NOMO-1 (cell line): ENCODE measurements at regions not wholly inside any gene's neighbourhood (a gene's known extent, or its start where the extent isn't known, plus 50 kb on each side); places are given as distances from the start of the nearest gene placed in this dataset.
A peak's percentile ranks its signal among the peaks of the same experiment; 100 is the strongest.
"Not testable (repeated sequence)": the region's sequence is repeated elsewhere in the genome, so short reads cannot be mapped to it uniquely, and the experiment has no call there.

Experiments used
- DNase-seq, 2 experiments: peaks; one replicate each; lab custom pipeline; 2025; ENCODE audit not compliant: unreplicated experiment in 2 of 2; lab: John Stamatoyannopoulos, UW

DNA sequence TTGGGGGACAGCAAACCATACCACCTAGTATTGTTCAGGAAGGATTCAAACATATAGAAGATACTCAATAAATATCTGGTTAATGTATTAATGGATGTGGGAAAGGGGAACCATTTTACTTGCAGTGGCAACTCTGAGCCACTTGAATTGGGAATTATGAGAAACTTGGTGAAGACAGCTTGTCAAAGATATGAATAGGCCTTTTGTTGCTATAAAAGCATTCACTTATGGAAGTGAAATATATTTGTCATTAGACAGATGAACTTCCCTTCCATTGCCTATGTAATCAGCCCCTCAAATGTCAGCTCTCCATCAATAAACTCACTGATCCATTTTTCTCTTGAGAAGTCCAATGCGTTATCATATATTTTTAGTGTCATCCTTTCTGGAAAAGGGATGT, 56.1 kb downstream of the GPR85 start:
- no peak for DNase-seq

DNA sequence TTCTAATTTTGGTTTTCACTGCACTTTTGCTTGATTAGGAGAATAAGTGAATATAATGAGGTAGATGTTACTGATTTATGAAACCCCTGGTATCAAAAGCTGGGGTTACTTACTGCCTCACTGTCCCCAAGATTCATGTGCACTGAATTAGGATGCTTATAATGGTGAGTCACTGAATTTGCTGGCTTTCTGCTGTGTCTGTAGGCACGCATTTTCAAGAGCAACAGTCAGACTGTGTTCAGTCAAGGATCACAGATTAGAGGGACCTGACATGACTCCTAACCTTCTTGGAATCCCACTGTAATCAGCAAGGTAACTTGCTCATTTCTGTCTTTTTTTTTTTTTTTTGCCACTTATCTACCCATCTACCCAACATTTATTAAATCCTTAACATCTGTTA, 59.7 kb downstream of the GPR85 start:
- no peak for DNase-seq

DNA sequence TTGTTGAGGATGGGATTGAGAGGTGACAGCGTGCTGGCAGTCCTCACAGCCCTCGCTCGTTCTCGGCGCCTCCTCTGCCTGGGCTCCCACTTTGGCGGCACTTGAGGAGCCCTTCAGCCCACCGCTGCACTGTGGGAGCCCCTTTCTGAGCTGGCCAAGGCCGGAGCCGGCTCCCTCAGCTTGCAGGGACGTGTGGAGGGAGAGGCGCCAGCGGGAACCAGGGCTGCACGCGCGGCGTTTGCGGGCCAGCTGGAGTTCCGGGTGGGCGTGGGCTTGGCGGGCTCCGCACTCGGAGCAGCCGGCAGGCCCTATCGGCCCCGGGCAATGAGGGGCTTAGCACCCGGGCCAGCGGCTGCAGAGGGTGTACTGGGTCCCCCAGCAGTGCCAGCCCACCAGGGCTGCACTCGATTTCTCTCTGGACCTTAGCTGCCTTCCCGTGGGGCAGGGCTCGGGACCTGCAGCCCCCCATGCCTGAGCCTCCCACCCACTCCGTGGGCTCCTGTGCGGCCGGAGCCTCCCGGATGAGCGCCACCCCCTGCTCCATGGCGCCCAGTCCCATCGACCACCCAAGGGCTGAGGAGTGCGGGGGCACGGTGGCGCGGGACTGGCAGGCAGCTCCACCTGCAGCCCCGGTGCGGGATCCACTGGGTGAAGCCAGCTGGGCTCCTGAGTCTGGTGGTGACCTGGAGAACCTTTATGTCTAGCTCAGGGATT, 69.3 kb downstream of the GPR85 start:
- DNase-seq: not testable (repeated sequence)

DNA sequence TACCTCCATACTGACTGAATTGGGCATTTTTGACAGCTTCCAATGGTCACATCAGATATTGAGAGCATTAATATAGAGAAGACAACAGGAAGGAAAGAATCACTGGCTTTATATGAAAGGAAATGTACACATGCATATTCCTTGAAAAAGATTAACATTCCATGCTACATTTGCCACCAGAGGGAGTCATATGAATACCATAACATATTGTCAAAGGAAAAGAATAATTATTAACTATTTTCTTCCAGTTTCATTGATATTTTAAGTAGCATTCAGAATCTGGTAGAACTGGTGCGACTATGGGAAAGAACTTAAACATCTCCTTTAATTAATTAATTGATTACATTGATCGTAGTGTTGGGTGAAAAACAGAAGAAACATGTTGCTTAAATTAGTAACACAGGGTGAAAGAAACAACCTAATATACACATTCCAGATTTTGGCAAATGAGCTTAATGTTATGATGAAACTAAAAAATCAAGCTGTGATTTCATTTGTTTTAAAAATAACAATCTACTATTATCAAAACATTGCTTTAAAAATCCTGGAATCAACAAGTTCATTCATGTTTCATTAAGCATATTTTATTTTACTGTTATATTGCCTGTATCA, 71.5 kb downstream of the GPR85 start:
- no peak for DNase-seq

DNA sequence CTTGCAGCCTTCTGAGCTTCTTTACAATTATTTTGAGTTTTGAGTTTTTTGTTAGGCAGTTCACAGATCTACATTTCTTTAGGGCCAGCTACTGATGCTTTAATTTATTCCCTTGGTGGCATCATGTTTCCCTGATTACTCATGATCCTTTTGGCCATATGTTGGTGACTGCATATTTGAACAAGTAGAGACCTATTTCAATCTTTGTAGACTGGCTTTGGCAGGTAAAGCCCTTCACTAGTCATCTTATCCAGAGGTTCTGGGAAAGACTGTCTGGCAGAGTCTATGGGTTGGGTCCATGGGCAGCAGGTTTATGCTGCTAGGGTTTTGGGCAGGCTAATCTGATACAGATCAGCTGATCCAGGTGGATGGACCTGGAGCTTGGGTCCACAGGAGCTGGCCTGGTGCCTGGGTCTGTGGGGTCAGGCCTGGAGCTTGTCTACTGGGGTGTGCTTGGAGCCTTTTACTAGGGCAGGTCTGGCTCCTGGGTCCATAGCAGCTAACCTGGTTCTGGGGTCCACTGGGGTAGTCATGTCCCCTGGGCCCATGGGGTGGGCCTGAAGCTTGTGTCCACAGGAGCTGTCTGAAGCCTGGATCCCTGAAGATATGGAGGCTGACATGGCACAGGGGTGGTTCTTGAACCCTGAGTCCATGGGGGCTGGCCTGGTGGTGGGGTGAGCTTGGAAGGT, 72.7 kb downstream of the GPR85 start:
- DNase-seq: no peak

DNA sequence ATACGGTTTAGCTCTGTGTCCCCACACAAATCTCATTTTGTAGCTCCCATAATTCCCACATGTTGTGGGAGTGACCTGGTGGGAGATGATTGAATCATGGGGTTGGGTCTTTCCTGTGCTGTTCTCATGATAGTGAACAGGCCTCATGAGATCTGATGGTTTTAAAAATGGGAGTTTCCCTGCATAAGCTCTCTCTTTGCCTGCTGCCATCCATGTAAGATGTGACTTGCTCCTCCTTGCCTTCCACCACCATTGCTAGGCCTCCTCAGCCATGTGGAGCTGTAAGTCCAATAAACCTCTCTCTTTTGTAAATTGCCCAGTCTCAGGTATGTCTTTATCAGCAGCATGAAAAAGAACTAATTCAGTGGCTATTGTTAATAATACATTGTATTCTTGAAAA, 73.8 kb downstream of the GPR85 start:
- DNase-seq: not testable (repeated sequence)

DNA sequence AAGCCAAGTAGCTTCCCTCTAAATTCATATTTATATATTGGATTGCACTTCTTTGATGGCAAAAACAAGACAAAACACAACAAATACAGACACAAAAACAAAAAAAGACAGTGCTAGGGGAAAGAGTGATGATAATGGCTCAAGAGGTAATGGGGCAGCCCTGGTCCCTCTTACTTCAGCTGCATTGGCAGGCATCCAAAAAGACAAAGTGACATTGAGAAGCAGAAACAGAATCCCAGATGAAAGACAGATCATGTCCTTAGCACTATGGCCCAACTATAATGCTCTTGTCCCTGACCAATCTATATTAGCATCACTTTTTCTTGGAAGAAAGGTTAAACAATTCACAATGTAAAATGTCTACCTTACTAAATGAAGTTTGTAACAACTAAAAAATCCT, 76.2 kb downstream of the GPR85 start:
- no peak for DNase-seq

DNA sequence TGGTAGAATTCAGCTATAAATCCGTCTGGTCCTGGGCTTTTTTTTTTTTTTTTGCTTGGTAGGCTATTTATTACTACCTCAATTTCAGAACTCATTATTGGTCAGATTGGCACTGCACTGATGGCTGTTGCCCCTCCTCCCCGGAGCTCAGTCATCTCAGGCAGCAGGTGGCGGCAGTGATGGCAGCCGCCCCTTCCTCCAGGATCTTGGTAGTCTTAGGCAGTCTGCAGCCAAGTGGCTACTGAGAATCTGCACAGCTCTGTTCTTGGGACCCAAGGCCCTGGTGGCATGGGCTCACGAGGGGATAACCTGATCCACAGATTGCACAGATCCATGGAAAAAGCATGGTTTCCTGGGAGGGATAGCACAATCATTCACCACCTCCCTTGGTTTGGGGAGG, 77.9 kb downstream of the GPR85 start:
- no peak for DNase-seq

DNA sequence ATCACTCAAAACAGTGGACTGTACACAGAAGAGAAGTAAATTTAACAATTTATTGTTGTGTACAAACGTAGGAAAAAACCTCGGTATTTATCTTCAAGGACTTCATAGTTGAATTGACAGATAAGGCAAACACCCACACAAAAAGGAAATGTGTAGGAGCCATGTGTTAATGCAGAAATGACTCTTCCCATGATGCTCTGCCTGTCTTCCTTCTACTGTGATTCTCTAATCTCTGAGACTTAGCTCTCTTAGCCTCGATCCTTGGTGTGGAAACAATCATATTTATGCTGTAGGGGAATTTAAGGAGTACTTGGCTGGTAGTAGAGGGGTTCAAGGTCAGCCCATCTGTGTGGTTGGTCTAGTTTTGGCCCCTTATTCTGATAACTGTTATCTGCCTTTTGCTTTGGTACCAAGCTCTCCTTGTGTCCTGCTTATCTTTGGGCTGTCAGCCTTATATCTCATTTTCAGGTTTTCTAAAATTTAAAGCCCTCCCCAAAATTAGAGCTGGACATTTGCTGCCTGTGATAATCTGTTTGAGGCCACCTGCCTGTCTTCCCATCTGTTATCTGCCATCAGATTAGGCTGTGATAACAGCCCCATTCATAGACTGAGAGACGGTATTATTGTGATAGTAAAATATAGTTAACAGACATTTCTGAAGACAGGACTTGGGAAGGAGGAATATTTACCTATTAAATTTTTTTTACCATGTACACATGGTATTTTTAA, 81.7 kb downstream of the GPR85 start:
- no peak for DNase-seq

DNA sequence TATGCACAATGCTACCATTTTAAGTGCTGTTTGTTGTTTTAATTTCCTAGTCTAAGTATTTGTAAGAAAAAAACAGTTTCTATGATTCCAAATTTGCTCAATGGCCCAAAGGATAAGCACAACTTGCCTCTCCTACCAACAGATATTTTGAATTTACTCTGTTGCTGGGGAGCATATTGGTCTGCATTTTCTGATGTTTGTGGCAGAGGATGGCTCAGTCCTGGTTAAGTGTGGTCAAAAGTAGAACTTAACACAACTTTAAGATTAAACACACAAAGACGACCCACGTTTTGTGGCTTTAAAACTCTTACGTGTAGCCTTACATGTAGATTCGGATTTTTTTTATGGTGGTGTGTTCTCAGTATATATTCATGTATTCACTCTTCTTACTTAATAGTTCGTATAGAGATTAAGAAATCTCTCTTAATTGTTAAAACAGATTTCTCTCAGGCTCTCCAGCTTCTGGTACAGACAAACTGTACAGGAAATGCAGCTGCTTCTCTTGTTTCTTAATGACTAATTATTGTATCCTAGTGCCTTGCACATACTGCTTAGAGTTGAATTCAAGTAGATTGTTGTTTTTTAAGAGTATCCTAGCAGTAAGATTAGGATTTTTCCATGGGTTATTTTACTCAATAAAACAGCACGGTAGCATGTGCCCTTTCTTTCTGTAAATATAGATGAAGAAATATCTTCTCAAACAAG, 86.2 kb downstream of the GPR85 start:
- DNase-seq: no peak

DNA sequence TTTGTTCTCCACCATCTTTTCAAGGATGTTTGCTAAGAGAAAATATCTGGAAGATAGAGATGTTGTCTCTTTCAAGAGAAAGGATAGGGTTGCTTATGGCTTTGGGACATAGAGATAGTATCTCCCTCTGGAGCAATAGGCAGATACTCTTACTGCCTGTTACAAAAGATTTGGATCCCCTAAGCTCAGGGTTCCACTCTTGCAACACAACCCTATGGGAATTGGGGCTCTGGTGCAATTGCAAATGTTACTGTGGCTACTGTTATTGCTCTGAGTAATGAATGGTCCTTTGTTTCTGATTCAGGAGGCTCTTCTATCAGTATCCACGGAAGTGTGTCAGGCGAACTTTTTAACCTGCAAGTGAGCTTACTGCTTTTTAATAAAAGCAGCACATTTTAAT, 88.8 kb downstream of the GPR85 start:
- DNase-seq: no peak

DNA sequence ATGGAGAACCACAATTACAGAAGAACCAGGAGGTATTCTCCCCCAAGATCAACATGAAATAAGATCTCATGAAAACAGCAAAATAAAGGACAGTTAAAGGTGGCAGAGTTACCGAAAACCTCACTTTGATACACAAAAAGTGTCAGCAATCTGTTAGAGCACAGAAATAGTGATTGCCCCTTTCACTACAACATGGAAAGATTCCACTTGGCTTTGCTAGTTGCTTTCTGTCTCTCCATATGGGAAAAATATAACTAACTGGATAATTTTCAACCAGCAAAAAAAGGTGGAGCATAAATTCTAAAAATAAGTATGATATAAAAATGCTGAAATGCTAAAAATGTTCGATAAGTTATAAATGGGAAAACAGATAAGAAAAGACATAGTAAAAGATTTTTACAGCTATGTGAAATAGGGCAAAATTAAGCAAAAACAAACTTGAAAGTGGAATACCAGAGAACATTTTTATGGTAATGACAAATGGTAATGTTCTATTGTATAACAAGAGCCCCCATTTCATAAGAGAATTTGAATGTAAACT, 90.2 kb downstream of the GPR85 start:
- DNase-seq: no peak

DNA sequence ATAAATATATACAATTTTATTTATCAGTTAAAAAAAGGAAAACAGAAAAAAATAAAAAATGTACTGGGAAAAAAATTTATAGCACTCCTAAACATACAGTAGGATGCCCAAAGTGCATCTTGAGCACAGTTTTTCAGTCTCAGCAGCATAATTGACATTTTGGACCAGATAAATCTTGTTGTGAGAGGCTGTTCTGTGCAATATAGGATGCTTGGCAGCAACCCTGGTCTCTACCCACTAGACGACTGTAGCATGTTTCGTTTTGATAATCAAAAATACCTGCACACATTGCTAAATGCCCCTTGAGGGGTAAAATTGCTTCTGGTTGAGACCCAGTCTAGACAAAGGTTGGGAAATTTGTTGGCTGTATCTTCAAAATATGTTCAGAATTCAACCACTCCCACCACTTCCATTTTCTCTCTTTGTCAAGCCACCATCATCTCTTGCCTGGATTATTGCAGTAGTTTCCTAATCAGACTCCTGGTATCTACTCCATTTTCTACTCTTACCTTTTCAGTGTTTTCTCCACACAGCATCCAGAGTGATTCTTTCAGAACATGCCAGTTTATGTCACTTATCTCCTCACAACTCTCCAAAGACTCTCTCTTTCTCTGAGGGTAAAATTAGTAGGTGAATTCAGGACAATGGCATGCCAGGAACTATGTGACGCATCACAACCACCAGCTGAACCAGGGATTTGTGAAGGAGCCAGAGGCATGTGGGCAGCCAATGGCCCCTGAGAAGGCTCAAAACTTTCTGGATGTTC, 91.4 kb downstream of the GPR85 start:
- DNase-seq: no peak

DNA sequence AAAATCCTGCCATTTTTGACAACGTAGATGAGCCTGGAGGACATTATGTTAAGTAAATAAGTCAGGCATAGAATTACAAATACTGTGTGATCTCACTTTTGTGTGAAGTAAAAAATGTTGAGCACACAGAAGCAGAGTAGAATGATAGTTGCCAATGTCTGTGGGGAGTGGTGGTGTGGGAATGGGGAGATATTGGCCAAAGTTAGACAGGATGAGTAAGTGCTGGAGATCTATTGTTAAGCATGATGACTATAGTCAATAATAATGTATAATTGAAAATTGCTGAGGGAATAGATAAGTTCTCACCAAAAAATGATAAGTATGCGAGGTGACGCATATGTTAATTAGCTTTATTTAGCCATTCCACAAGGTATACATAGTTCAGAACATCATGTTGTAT, 92.0 kb downstream of the GPR85 start:
- DNase-seq: no peak

DNA sequence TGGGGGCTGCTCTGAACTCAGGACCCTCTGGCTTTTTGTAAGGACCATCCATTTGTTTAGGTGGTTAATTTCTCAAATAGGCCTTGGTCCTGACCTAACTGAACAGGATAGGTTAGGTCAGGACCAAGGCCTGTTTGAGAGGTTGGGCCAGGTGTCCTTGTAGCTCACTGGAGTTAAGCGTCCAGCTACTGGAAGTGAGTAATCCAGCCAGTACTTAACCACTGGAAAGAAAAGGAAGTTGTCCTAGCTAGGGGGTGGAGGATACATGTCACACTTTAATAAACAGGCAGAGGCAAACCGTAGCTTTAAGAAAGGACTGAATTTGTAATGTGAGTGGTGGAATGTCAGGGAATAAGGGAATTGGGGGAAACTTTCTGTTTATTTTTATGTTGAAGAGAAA, 96.0 kb downstream of the GPR85 start:
- DNase-seq: peak in 1 of 2 experiments; percentile 1

DNA sequence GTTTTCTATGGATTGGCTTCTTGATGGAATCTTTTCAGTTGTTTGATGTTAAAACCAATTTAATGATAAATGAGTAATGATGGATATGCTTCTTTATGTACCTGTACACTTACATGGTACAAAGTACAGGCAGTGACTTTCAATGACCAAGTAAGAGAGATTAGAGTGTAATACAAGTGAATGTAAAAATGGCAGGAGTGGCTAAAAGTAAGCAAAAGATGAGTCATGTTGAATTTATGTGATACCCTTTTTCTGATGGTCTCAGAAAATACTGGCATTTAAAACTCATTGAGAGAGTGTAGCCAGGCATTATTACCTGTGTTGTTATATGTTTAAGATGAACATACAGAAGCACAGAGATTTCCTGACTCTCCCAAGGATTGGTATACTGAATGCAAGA, 97.1 kb downstream of the GPR85 start:
- no peak for DNase-seq

DNA sequence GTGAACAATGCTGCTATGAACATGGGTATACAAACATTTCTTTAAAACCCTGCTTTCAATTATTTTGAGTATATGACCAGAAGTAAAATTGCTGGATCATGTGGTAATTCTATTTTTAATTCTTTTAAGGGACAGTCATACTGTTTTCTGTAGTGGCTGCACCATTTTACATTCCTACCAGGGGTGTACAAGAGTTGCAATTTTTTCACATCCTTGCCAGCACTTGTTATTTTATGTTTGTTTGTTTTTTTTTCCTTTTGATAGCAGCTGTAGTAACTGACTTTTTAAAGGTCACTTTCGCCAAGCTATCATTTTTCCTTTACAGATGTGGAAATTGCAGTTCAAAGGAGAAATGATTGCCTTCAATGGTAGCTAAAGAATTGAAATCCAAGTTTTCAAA, 99.5 kb downstream of the GPR85 start:
- no peak for DNase-seq

DNA sequence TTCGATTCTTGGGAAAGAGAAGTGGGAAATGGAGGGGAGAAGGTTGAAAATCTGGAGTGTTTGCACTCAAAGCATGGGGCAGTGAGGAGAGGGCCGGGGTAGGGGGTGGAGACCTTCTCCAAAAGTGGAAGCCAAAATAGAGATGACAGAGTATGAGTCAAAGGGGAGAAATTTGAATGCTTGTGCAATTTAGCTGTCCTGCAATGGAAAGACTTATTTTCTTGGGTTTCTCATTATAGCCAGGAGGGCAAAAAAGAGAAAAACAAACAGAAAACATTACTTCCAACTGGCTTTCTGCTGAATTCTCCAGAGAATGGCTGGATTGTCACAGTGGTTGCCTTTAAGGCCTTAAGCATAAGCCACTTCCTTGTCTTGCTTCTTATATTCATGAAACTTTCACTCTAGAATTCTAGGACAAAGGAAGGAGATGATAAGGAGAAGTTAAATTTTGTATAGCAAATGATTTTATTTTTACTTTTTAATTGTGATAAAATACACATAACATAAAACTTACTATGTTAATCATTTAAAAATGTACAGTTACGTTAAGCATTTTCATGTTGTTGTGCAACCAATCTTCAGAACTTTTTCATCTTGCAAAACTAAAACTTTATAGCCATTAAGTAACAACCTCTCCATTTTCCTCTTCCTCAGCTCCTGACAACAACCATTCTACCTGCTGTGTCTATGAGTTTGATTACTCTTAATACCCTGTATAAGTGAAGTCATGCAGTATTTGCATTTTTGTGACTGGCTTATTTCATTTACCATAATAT, 100.2 kb downstream of the GPR85 start:
- DNase-seq: peak in 1 of 2 experiments; percentile 33

DNA sequence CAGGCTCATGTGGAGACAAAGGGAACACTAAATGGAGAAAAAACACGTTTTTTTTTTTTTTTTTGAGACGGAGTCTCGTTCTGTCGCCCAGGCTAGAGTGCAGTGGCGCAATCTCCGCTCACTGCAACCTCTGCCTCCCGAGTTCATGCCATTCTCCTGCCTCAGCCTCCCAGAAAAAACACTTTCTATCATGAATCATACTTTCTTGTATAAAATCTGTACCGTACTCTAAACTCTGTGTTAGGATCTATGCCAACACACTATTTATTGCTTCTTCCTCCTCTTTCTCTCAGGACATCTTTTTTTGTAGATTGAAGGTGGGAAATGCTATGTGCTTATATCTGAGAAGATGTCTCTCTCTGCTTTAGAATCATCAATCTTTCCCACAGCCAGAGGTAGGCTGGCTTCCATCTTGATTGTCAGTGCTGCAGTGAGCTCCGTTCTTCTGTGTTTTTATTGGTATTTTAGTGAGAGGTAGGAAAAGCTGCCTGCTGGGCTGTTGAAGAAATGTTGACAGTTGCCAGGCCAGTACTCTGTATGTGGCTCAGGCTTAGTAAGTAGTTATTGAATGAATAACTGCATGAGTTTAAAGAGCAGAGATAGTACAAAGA, 101.1 kb downstream of the GPR85 start:
- no peak for DNase-seq
